ENCODE measurements at regions not wholly inside any gene's neighbourhood (a gene's known extent, or its start where the extent isn't known, plus 50 kb on each side); places are given as distances from the start of the nearest gene placed in this dataset.

- DNase-seq = no peak
Observed at GRCh38 chr1:222284466-222284865, 263.4 kb downstream of the HHIPL2 start.

GRCh38 chr1:222283147-222283768, 264.6 kb downstream of the HHIPL2 start:
- no peak for DNase-seq

GRCh38 chr1:222279591-222279990, 268.3 kb downstream of the HHIPL2 start:
- no peak for DNase-seq

- no peak for DNase-seq
Observed at GRCh38 chr1:222278501-222278900, 269.4 kb downstream of the HHIPL2 start.

GRCh38 chr1:222275729-222276465, 272.0 kb downstream of the HHIPL2 start:
- no peak for DNase-seq

- no peak for DNase-seq
Observed at GRCh38 chr1:222275001-222275728, 272.7 kb downstream of the HHIPL2 start.

GRCh38 chr1:222266223-222267196, 281.4 kb downstream of the HHIPL2 start:
- no peak for DNase-seq

- DNase-seq = peak; percentile 2 to 7
Observed at GRCh38 chr1:222263791-222264190, 284.1 kb downstream of the HHIPL2 start.

GRCh38 chr1:222257027-222257426, 290.9 kb downstream of the HHIPL2 start:
- no peak for DNase-seq

- DNase-seq = no peak
Observed at GRCh38 chr1:222256058-222256457, 291.8 kb downstream of the HHIPL2 start.

GRCh38 chr1:222252788-222253187, 295.1 kb downstream of the HHIPL2 start:
- DNase-seq = no peak

- no peak for DNase-seq
Observed at GRCh38 chr1:222251847-222252246, 296.1 kb downstream of the HHIPL2 start.

GRCh38 chr1:222250376-222250775, 297.5 kb downstream of the HHIPL2 start:
- DNase-seq = no peak

GRCh38 chr1:222247811-222248310, 300.0 kb downstream of the HHIPL2 start:
- DNase-seq = no peak

GRCh38 chr1:222247081-222247480, 300.8 kb downstream of the HHIPL2 start:
- DNase-seq = no peak

- no peak for DNase-seq
Observed at GRCh38 chr1:222243902-222244301, 304.0 kb downstream of the HHIPL2 start.

- DNase-seq = no peak
Observed at GRCh38 chr1:222242492-222242891, 305.4 kb downstream of the HHIPL2 start.

GRCh38 chr1:222241410-222241809, 306.5 kb downstream of the HHIPL2 start:
- DNase-seq = no peak

- DNase-seq = no peak
Observed at GRCh38 chr1:222240536-222241181, 307.2 kb downstream of the HHIPL2 start.

GRCh38 chr1:222239130-222239529, 308.8 kb downstream of the HHIPL2 start:
- no peak for DNase-seq

GRCh38 chr1:222234351-222234750, 313.6 kb downstream of the HHIPL2 start:
- no peak for DNase-seq

All from Kasumi-1 (cell line).